ENCODE measurements at regions not wholly inside any gene's neighbourhood (a gene's known extent, or its start where the extent isn't known, plus 50 kb on each side); places are given as distances from the start of the nearest gene placed in this dataset.

DNA sequence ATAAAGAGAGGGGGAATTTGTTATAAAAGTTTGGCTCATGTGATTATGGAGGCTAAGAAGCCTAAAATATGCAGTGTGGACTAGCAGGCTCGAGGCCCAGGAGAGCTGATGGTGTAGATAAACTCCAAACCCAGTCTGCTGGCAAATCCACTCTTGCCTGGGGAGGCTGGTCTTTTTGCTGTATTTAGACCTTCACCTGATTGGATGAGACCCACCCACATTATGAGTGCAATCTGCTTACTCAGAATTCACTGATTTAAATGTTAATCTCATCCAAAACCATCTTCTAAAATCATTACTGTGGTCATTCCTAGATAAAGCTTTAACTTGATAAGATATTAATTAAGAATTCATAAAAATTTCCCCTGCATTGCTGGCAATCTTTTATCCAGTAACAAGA lies 473.2 kb downstream of the TMA16 start:
- DNase-seq (ENCODE audit: low spot score) = no peak

GRCh38 chr4:163969291-163969690 lies 474.8 kb downstream of the TMA16 start:
- no peak for DNase-seq (ENCODE audit: low spot score)

DNA sequence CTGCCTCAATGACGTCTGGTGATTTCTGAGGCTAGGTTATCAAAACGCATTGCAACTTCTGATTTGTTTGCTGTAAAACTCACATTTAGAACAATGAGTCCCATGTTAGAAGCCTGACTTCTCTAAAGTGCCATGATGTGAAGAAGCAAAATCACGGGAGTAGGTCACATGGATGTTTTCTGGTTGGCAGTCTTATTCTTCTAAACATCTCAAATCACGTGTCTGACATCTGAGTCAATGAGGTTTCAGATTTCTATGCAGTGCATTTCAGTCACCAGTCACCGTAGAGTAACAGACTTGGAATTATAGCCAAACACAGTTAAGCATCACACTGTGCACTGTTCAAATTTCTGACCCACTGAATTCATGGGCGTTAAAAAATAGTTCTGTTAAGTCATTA lies 482.1 kb downstream of the TMA16 start:
- no peak for DNase-seq (ENCODE audit: low spot score)

- DNase-seq (ENCODE audit: low spot score) = no peak
Observed at GRCh38 chr4:163988391-163988790, 493.9 kb downstream of the TMA16 start.

DNA sequence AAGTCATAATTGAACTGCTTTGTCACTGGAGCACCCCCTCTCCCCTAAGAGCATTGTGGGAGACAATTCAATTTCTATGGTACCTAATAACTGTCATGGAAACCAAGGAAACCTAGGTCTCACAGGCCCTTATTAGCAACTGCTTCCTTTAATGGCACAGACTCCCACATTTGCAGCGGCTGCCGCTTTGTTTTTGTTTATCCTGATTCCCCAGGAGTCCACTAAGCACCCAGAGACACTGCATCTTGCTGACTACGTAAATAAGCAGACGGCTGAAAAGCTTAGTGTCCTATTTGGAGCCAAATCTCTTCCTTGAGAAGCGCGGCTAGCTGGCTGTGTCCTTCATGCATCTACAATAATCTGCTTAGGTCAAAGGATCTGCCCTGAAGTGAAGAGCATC lies 494.4 kb downstream of the TMA16 start:
- no peak for DNase-seq (ENCODE audit: low spot score)

DNA sequence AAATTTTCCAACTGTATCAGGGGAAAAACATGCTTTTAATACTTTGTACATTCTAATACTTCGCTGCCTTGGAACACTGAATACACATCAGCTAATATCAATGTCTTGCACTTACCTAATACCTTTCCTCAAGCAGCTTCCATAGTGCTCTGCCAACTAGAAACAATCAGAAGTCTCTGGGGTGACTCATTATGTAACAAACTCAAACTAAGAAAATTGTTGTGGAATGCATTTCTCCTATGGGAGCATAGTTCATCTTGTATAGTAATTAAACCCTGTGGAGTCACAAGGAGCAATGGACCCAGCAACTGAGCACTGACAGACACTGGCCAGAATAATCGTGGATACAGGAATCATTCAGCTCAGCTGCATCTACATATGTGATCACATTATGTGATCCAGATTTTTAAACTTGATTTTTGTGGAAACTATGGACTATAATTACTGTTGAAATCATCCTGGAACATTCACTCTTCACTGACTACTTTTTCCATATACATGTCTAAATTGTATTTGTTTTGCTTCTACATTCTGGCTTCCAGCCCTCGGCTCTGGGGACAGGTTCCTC lies 496.9 kb downstream of the TMA16 start:
- DNase-seq (ENCODE audit: low spot score) = no peak

DNA sequence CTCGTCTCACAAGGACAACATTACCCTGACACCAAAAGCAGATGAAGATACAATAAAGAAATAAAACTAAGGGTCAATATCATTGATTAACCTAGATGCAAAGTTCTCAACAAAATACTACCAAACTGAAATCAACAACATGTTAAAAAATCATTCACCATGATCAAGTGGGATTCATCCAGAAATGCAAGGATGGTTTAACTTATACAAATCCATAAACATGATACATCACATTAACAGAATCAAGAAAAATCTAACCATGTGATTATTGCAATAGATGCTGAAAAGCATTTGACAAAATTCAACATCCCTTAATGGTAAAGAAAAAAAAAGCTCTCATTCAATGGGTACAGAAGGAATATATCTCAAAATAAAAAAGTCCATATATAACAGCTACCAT lies 514.9 kb downstream of the TMA16 start:
- DNase-seq (ENCODE audit: low spot score) = no peak

GRCh38 chr4:164011791-164012190 lies 517.3 kb downstream of the TMA16 start:
- DNase-seq (ENCODE audit: low spot score) = no peak

DNA sequence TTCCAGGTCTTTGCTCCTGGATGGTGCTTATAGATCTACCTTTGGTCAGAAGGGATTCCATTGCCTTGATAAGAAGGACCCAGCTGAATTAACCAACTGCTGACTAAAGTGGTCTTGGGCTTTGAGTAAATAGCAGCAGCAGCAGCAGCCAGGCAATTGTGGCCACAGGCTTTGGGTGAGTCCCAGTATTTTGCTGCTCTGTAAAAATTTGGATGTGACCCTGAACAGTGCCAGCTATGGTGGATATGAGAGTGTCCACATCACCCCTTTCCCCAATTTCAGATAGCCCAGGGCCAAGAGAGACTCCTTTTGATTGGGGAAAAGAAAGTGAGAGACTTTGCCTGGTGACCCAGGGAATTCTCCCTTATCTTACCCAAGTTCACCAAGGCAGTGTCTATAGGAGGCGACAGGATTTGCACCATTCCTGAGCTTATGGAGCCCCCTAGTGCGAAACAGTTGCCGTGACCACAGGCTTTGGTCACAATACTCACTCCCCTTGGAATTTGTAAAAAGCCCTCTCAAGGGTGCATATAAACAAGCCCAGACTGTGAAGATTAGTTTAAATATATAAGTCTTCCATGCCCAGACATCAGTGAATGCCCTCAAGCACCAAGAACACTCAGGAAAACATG lies 518.0 kb downstream of the TMA16 start:
- no peak for DNase-seq (ENCODE audit: low spot score)

- no peak for DNase-seq (ENCODE audit: low spot score)
Observed at GRCh38 chr4:164021947-164022346, 527.5 kb downstream of the TMA16 start.

DNA sequence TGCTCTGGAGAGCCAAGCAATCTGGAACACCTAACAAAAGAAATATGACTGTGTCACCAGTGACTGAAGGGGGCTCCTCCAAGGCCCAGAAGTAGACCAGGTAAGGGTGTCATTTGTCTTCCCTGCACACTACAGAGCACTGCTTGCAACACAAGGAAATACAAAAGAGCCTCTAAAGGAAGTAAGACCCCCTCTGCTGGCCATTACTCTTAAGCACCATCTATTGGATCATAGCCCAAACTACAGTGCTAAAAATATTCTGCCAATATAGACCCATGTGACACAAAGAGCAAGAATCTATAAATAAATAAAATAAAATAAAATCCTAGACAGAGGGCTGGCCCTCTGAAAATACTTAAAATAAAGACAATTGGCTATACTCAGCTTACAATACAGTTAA lies 528.7 kb downstream of the TMA16 start:
- DNase-seq (ENCODE audit: low spot score) = no peak

- no peak for DNase-seq (ENCODE audit: low spot score)
Observed at GRCh38 chr4:164027805-164028204, 533.3 kb downstream of the TMA16 start.

GRCh38 chr4:164039482-164039881 lies 545.0 kb downstream of the TMA16 start:
- DNase-seq (ENCODE audit: low spot score) = no peak

- DNase-seq (ENCODE audit: low spot score) = no peak
Observed at GRCh38 chr4:164056426-164057142, 562.1 kb downstream of the TMA16 start.

DNA sequence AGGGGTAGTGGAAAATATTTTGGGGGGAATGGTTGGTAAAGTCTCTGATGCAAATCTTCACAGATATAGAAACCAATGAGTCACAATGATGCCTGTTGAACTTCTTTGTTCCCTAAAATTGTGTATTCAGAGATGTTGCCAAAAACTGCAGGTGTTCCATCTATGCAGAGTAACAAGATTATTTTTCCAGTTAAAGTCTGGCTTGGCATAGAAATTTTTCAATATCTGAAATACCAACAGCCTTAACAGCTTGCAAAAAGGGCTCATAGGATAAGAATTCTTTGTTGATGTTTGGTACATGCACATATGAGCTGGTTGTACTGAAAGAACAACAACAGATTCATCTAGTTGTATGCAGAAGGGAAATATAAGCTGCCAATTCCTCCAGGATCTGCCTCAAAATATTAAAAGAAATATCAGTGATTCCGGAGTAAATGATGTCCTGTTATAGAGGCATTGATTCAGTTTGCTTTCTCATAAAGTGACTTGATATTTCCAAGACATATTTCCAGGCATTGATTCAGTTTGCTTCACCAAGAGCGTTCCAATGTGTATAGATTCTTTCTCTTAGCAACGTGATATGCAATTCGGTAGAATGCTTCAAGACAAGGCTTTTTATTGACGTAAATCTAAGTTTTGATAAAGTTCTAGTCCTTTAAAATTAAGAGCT lies 564.4 kb downstream of the TMA16 start:
- DNase-seq (ENCODE audit: low spot score) = no peak

DNA sequence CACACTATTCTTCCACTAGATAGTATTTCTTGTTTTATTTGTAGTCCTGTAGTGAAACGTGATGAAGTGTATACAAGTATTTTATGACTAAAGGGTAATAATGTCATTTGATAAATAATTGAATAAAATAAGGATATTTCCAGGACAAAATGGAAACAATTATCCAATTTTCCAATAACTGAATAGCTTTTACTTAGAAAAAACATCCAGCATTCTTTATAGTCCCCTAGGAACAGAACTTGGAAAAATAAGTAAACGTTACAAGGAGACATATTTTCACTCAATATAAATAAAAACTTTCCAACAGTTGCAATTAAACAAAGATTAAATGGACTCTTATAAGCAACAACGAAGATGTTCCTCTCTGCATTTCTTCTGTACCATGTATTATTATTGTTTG lies 566.0 kb downstream of the TMA16 start:
- DNase-seq (ENCODE audit: low spot score) = no peak

- no peak for DNase-seq (ENCODE audit: low spot score)
Observed at GRCh38 chr4:164068392-164068791, 573.9 kb downstream of the TMA16 start.

GRCh38 chr4:164070625-164071024 lies 576.1 kb downstream of the TMA16 start:
- DNase-seq (ENCODE audit: low spot score) = no peak

GRCh38 chr4:164081371-164081770 lies 586.9 kb downstream of the TMA16 start:
- DNase-seq (ENCODE audit: low spot score) = no peak

GRCh38 chr4:164081801-164082200 lies 587.3 kb downstream of the TMA16 start:
- DNase-seq (ENCODE audit: low spot score) = no peak

GRCh38 chr4:164087733-164088132 lies 593.2 kb downstream of the TMA16 start:
- no peak for DNase-seq (ENCODE audit: low spot score)

DNA sequence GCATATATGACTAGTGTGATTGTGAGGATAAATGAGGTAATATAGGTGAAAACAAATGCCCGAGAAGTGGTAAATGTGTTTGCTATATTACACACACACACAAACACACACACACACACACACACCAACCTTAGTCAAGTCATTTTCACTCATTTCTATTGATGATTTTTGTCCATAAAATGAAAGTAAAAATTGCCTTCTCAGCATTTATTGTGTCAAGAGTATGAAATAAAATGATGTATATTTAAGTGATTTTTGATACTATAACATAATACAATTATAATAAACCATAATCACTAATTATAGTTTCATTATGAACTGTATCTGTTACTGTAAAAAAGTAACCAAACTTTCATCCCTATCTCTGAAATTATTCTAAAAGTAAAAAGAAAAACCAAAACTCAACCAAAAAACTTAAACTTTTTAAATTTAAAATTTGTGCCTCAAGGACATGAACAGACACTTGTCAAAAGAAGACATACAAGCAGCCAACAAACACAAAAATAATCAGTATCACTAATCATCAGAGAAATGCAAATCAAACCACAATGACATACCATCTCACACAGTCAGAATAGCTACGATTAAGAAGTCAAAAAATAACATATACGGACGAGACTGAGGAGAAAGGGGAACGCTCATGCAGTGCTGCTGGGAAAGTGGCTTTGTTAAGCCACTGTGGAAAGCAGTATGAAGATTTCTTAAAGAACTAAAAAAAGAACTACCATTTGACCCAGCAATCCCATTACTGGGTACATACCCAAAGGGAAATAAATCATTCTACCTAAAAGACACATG lies 601.0 kb downstream of the TMA16 start:
- DNase-seq (ENCODE audit: low spot score) = no peak

Data from GM03348 (cell line).